GM19238 (cell line): ENCODE measurements at regions not wholly inside any gene's neighbourhood (a gene's known extent, or its start where the extent isn't known, plus 50 kb on each side); places are given as distances from the start of the nearest gene placed in this dataset.

Source experiments
- DNase-seq: peaks from one replicate; pipeline ENCODE4 v3.0.0; 2011; ENCODE audit warnings: low spot score; ENCODE audit not compliant: insufficient read length

GRCh38 chr4:13130848-13131247 is 353.3 kb downstream of the RAB28 start:
- DNase-seq: no peak

DNA sequence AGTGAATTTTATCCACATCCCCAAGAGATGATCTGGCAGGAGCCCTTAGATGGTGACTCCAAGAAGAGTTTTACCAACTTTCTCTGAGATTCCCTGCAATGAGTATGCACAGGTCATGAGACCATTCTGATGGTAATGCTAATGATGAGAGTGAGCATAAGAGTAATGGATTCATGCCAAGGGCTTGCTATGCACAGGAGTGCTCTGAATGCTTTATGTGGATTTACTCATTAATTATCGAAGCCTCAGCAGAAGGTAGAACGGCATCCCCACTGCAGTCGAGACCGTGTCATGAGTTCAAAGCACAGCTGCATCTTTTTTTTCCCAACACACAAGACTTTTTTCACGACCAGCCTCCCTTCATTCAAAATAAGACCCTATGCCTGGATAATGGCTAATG is 355.0 kb downstream of the RAB28 start:
- DNase-seq: no peak

- no peak for DNase-seq
Observed at GRCh38 chr4:13126976-13127910, 356.9 kb downstream of the RAB28 start.

GRCh38 chr4:13118633-13119032 is 365.5 kb downstream of the RAB28 start:
- DNase-seq: no peak

GRCh38 chr4:13117185-13117584 is 367.0 kb downstream of the RAB28 start:
- no peak for DNase-seq

DNA sequence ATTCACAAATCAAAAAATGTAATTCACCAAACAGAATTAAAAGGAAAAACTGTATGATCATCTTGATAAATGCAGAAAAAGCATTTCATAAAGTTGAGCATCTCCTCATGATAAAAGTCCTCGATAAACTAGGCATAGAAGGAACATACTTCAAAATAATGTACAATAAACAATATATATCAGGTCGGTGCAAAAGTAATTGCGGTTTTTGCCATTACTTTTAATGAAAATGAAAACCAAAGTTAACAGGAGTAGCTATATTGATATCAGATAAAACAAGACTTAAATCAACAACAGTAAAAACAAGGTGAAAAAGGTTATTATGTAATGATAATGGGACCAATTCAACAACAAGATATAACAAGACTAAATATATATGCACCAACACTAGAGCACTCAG is 372.1 kb downstream of the RAB28 start:
- DNase-seq: no peak

- no peak for DNase-seq
Observed at GRCh38 chr4:13109536-13109935, 374.6 kb downstream of the RAB28 start.

- no peak for DNase-seq
Observed at GRCh38 chr4:13108096-13108495, 376.0 kb downstream of the RAB28 start.

- no peak for DNase-seq
Observed at GRCh38 chr4:13103382-13104015, 380.6 kb downstream of the RAB28 start.

- DNase-seq: no peak
Observed at GRCh38 chr4:13102092-13102742, 381.9 kb downstream of the RAB28 start.

- DNase-seq: no peak
Observed at GRCh38 chr4:13097971-13098370, 386.2 kb downstream of the RAB28 start.

- no peak for DNase-seq
Observed at GRCh38 chr4:13095722-13096121, 388.4 kb downstream of the RAB28 start.

DNA sequence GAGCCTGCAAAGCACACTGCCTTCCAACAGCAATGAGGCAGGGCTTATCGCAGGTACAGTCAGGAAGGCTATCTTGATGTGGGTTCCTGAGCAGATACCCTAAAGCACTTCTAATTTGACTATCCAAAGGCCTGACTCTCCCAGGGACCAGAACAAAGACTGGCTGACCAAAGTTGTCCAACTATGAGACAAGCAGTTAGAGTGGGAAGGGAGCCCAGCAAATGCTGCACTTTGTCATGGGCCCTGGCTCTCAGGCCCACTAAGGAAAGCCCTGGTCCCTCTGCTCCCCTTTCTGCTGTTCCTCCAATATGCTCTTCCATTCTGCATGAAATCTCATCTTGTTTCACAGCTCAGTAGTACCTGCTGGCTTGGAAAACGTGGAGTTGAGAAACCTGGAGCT is 391.0 kb downstream of the RAB28 start:
- no peak for DNase-seq

DNA sequence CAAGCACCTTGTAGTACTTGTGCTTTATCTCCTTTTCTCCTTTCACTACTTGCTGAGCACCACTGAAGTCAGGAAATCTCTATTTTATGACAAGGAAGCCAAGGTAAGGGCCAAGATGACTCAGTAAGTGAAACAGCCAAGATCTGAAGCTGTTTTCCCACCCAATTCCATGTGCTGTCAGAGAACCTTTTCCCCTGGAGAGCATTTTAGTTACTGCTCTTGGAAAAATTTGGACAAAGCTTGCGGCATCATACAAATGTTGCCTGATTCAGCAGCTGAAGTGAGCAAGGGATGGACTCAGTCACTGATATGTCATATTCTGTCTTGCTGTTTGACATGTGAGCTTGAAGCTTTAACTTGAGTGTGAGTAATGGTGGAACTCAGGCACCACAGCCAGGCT is 391.4 kb downstream of the RAB28 start:
- no peak for DNase-seq

DNA sequence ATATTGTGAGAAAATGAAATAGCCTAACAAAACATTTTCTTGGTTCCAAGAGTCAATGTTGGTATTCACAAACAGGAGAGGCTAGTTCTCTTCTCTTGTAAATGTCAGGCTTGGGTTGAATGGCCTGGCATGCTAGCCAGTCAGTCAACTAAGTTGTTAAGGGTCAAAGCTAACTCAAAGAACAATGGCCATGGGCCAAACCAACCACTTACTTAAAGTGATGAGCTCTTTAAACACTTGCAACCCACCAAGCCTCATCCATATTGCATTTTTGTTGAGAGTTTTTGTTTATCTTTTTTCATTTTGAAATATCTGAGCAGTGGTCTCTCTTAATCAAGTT is 394.5 kb downstream of the RAB28 start:
- DNase-seq: no peak

DNA sequence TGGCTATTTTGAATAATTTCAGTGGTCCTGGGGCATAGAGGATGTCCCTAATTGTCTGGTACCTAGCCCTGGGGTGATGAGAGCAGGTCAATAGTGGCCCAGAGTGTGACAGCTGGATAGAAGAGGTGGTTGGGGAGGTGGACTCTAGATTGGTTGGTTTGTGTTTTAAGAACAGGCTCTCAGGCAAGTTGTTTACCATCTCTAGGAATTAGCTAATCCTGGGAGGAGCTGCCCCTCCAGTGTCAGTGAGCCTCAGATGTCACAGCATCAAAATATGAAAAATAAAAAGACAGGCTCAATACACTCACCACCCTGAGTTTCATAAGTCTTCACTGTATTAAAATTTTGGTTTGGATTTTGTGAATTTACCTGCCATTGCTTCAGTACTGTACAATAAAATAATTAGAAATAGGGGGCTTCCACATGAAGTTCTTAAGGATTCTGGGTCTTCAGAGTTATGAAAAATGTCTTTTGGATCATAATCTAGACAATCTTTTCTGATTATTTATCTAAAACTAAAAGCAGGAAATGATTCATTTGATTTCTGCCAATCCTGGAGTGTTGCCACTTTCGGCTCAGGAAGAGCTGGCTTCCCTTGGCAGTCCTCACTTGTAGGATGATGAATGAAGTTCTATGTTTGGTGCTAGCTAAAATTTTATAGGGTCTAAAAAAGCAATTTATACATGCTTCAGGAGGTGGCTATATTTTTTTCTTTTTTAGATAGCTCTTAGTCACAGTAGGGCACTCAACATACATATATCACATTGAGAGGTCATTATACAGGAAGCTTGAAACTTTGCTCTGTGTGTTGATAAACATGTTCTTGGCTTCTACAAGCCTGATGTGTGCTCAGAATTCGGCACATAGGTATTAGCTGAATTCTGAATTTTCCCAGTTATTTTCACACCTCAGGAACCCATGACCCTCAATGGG is 395.1 kb downstream of the RAB28 start:
- DNase-seq: no peak

DNA sequence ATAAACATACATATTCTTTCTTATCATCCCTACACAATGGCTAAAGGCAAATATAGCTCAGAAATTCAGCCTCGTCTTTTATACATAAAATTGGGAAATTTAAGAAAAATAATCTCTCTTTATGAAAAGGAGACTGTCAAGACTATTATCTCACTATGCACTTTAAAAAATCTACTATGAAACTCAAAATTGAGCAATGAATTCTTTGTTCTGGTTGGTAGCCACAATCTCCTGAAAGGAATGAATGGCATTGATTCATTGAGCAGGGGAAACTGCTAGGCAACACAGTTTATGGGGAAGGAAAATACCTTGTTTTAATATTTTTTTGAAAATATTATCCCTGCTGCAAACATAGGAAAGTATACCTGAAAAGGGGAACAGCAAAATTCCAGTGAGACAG is 397.1 kb downstream of the RAB28 start:
- DNase-seq: no peak

- DNase-seq: no peak
Observed at GRCh38 chr4:13084210-13084609, 399.9 kb downstream of the RAB28 start.

- DNase-seq: no peak
Observed at GRCh38 chr4:13081830-13082229, 402.3 kb downstream of the RAB28 start.

- DNase-seq: no peak
Observed at GRCh38 chr4:13067077-13067476, 417.1 kb downstream of the RAB28 start.

- no peak for DNase-seq
Observed at GRCh38 chr4:13059019-13059418, 425.1 kb downstream of the RAB28 start.
